ENCODE measurements at regions not wholly inside any gene's neighbourhood (a gene's known extent, or its start where the extent isn't known, plus 50 kb on each side); places are given as distances from the start of the nearest gene placed in this dataset.

DNA sequence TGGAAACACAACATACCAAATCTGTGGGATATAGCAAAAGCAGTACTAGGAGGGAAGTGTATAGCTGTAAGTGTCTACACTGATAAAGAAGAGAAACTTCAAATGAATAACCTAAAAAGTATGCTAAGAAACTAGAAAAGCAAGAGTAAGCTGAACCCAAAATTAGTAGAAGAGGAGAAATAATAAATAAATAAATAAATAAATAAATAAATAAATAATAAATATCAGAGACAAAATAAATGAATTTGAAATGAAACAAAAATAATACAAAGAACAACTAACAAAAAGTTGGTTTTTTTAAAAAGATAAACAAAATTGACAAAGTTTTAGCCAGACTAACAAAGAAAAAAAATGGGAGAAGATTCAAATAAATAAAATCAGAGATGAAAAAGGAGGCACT, 72.7 kb upstream of the TSPAN8 start:
- Histone ChIP-seq H3K9me3 (ENCODE audit: control insufficient read depth, insufficient read depth, low read depth, low read length) (no peaks in the 10 kb centered on the region), H4K20me1 (ENCODE audit: control insufficient read depth, extremely low read depth, insufficient read depth, low read length) (no peaks in the 10 kb centered on the region), H3K36me3 (ENCODE audit: control insufficient read depth, insufficient read depth, low read length) (no peaks in the 10 kb centered on the region), H2AFZ (ENCODE audit: low read length) (no peak overlapping the region), H3K4me3 (replicated peaks in 1 of 4; ENCODE audit: control extremely low read depth in 1 of 4, insufficient read depth in 1 of 4, low read depth in 3 of 4, low read length in 4 of 4) (no peak overlapping the region), H3K9ac (ENCODE audit: insufficient read depth, low read length) (no peak overlapping the region), H3K4me1 (ENCODE audit: control insufficient read depth, extremely low read depth, insufficient read depth, low read length) (no peaks in the 10 kb centered on the region), H3K27me3 (ENCODE audit: control insufficient read depth, insufficient read depth, low read length) (no peaks in the 10 kb centered on the region), H3K79me2 (ENCODE audit: control insufficient read depth, insufficient read depth, low read length) (no peaks in the 10 kb centered on the region), H3K27ac (ENCODE audit: insufficient read depth, low read length) (no peak overlapping the region), H3K4me2 (ENCODE audit: extremely low read depth, insufficient read depth, low read length) (no peak overlapping the region)
- no peak for DNase-seq (ENCODE audit: low read depth in 2 of 2)
- no peak for TF ChIP-seq EZH2 (IDR thresholded peaks at IDR 0.05; ENCODE audit: low read length, missing control alignments)

DNA sequence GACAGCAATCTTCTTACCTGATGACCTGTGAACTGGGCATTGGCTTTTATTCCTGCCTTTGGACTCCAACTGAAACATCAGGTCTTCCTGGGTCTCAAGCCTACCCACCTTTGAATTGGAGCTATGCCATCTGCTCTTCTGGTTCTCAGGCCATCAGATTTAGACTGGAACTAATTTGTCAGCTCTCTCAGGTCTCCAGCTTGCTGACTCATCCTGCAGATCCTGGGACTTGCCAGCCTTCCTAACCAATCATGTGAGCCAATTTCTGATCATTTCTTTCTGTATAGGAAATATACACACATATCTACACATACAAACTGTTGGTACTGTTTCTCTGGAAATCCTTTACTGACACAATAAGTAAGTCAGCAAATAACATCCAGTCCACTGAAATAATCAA, 65.3 kb upstream of the TSPAN8 start:
- Histone ChIP-seq H3K79me2 (ENCODE audit: control insufficient read depth, insufficient read depth, low read length) (no peaks in the 10 kb centered on the region), H3K27me3 (ENCODE audit: control insufficient read depth, insufficient read depth, low read length) (no peaks in the 10 kb centered on the region), H3K4me1 (ENCODE audit: control insufficient read depth, extremely low read depth, insufficient read depth, low read length) (no peaks in the 10 kb centered on the region), H3K27ac (ENCODE audit: insufficient read depth, low read length) (no peak overlapping the region), H4K20me1 (ENCODE audit: control insufficient read depth, extremely low read depth, insufficient read depth, low read length) (no peaks in the 10 kb centered on the region), H3K4me2 (ENCODE audit: extremely low read depth, insufficient read depth, low read length) (no peak overlapping the region), H3K9me3 (ENCODE audit: control insufficient read depth, insufficient read depth, low read depth, low read length) (no peaks in the 10 kb centered on the region), H3K9ac (ENCODE audit: insufficient read depth, low read length) (no peak overlapping the region), H2AFZ (ENCODE audit: low read length) (no peak overlapping the region), H3K36me3 (ENCODE audit: control insufficient read depth, insufficient read depth, low read length) (no peaks in the 10 kb centered on the region), H3K4me3 (replicated peaks in 1 of 4; ENCODE audit: control extremely low read depth in 1 of 4, insufficient read depth in 1 of 4, low read depth in 3 of 4, low read length in 4 of 4) (no peak overlapping the region)
- peak in 1 of 2 donors; percentile 2 for DNase-seq (ENCODE audit: low read depth in 2 of 2)
- no peak for TF ChIP-seq EZH2 (IDR thresholded peaks at IDR 0.05; ENCODE audit: low read length, missing control alignments)
- TF ChIP-seq, protein P1, sequence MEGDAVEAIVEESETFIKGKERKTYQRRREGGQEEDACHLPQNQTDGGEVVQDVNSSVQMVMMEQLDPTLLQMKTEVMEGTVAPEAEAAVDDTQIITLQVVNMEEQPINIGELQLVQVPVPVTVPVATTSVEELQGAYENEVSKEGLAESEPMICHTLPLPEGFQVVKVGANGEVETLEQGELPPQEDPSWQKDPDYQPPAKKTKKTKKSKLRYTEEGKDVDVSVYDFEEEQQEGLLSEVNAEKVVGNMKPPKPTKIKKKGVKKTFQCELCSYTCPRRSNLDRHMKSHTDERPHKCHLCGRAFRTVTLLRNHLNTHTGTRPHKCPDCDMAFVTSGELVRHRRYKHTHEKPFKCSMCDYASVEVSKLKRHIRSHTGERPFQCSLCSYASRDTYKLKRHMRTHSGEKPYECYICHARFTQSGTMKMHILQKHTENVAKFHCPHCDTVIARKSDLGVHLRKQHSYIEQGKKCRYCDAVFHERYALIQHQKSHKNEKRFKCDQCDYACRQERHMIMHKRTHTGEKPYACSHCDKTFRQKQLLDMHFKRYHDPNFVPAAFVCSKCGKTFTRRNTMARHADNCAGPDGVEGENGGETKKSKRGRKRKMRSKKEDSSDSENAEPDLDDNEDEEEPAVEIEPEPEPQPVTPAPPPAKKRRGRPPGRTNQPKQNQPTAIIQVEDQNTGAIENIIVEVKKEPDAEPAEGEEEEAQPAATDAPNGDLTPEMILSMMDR (conservative IDR thresholded peaks at IDR 0.05 in 1 of 2, IDR thresholded peaks at IDR 0.05 in 1 of 2; ENCODE audit: low read depth in 1 of 2, low read length in 2 of 2): no peak

DNA sequence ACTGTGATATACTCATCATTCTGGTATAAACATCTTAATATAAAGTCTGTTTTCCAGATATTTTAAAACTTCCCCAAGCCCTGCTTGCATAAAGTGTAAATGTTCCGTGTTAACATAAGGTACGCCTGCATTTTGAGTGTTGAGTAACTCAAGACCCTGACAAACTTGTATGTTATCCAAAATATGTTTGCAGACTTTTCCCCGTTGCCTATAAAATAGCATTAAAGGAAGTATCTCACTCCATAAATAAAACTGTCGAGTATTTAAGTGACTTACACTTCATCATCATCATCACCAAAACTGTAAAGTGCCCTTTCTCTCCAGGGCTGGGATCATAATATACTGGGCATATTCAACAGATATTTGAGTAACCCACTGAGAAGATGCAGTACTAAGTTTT, 64.6 kb upstream of the TSPAN8 start:
- H3K4me1 ChIP-seq (ENCODE audit: control insufficient read depth, extremely low read depth, insufficient read depth, low read length): no peaks in the 10 kb centered on the region
- H3K9ac ChIP-seq (ENCODE audit: insufficient read depth, low read length): no peak overlapping the region
- no peaks in the 10 kb centered on the region for H3K9me3 ChIP-seq (ENCODE audit: control insufficient read depth, insufficient read depth, low read depth, low read length)
- TF ChIP-seq, protein P1 (conservative IDR thresholded peaks at IDR 0.05 in 1 of 2, IDR thresholded peaks at IDR 0.05 in 1 of 2; ENCODE audit: low read depth in 1 of 2, low read length in 2 of 2): no peak
- TF ChIP-seq EZH2 (IDR thresholded peaks at IDR 0.05; ENCODE audit: low read length, missing control alignments): no peak
- DNase-seq (ENCODE audit: low read depth in 2 of 2): no peak
- no peak overlapping the region for H3K4me3 ChIP-seq (replicated peaks in 1 of 4; ENCODE audit: control extremely low read depth in 1 of 4, insufficient read depth in 1 of 4, low read depth in 3 of 4, low read length in 4 of 4)
- H2AFZ ChIP-seq (ENCODE audit: low read length): no peak overlapping the region
- no peak overlapping the region for H3K4me2 ChIP-seq (ENCODE audit: extremely low read depth, insufficient read depth, low read length)
- no peaks in the 10 kb centered on the region for H3K79me2 ChIP-seq (ENCODE audit: control insufficient read depth, insufficient read depth, low read length)
- no peaks in the 10 kb centered on the region for H3K36me3 ChIP-seq (ENCODE audit: control insufficient read depth, insufficient read depth, low read length)
- H4K20me1 ChIP-seq (ENCODE audit: control insufficient read depth, extremely low read depth, insufficient read depth, low read length): no peaks in the 10 kb centered on the region
- H3K27ac ChIP-seq (ENCODE audit: insufficient read depth, low read length): no peak overlapping the region
- no peaks in the 10 kb centered on the region for H3K27me3 ChIP-seq (ENCODE audit: control insufficient read depth, insufficient read depth, low read length)

Data from fibroblast of lung (primary cell).